ENCODE measurements at regions not wholly inside any gene's neighbourhood (a gene's known extent, or its start where the extent isn't known, plus 50 kb on each side); places are given as distances from the start of the nearest gene placed in this dataset.
"Not testable (repeated sequence)": the region's sequence is repeated elsewhere in the genome, so short reads cannot be mapped to it uniquely, and the experiment has no call there.

GRCh38 chr11:94235772-94236171, 68.6 kb upstream of the IZUMO1R start:
- DNase-seq (ENCODE audit: low read depth) = not testable (repeated sequence)

GRCh38 chr11:94236416-94236815, 68.0 kb upstream of the IZUMO1R start:
- DNase-seq (ENCODE audit: low read depth) = not testable (repeated sequence)

- DNase-seq (ENCODE audit: low read depth) = peak; percentile 7
These were observed 66.8 kb upstream of the IZUMO1R start for GRCh38 chr11:94237447-94238153.

- not testable (repeated sequence) for DNase-seq (ENCODE audit: low read depth)
These were observed 66.1 kb upstream of the IZUMO1R start for GRCh38 chr11:94238154-94238735.

GRCh38 chr11:94238774-94239173, 65.6 kb upstream of the IZUMO1R start:
- not testable (repeated sequence) for DNase-seq (ENCODE audit: low read depth)

GRCh38 chr11:94241896-94242295, 62.5 kb upstream of the IZUMO1R start:
- no peak for DNase-seq (ENCODE audit: low read depth)

- no peak for DNase-seq (ENCODE audit: low read depth)
These were observed 60.5 kb upstream of the IZUMO1R start for GRCh38 chr11:94243571-94244515.

GRCh38 chr11:94245121-94245520, 59.3 kb upstream of the IZUMO1R start:
- DNase-seq (ENCODE audit: low read depth) = no peak

GRCh38 chr11:94248301-94248700, 56.1 kb upstream of the IZUMO1R start:
- not testable (repeated sequence) for DNase-seq (ENCODE audit: low read depth)

- DNase-seq (ENCODE audit: low read depth) = no peak
These were observed 50.2 kb upstream of the IZUMO1R start for GRCh38 chr11:94254214-94254613.

Data from stimulated activated CD8-positive, alpha-beta memory T cell treated with anti-CD3 and anti-CD28 coated beads, Interleukin-12 subunit alpha, Interleukin-12 subunit beta, amount 100 ng/mL, for 1 hour (primary cell).